ENCODE measurements at regions not wholly inside any gene's neighbourhood (a gene's known extent, or its start where the extent isn't known, plus 50 kb on each side); places are given as distances from the start of the nearest gene placed in this dataset.
"Not testable (repeated sequence)": the region's sequence is repeated elsewhere in the genome, so short reads cannot be mapped to it uniquely, and the experiment has no call there.

DNA sequence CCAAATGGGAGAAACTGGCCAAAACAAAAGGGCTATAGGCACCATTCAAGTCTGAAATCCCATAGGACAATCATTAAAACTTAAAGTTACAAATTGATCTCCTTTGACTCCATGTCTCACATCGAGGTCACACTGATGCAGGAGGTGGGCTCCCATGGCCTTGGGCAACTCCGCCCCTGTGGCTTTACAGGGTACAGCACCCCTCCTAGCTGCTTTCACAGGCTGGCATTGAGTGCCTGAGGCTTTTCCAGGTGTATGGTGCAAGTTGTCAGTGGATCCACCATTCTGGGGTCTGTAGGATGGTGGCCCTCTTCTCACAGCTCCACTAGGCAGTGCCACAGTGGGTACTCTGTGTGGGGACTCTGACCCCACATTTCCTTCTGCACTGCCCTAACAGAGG lies 662.1 kb downstream of the XPNPEP1 start:
- no peak for DNase-seq

DNA sequence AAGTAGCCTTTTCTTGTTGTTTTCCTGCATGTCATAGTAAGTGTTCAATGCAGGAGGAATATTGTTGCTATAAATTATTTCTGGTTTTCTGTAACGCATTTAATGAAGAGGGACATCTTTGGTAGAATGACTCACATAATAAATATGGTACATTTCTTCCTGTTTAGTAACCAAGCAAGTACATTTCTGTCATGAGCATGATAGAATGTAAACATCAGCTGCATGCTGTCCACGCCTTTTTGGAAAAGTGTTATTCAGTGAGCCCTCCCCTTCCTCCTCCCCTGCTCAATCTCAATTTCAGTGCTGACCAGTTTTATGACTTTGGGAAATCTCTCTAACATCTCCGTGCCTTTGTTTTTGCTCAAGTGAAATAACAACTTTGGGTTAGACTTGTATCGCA lies 664.0 kb downstream of the XPNPEP1 start:
- DNase-seq = no peak

DNA sequence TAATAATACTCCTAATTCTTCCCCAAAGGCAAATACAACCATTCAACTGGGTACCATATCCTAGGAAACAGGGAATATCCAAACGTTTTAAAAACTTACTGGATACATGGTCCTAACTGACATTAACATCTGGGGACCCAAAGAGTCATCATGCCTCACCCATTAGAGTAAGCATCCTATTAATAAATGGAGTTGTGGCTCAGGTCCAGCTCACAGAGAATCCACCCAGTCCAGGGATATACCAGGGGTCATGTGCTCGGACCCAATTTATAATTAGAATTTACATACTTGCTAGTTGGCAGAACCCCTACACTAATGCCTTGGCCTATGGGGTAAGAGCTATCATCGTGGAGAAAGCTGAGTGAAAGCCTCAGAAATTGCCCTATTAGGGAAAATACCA lies 670.0 kb downstream of the XPNPEP1 start:
- DNase-seq = no peak

DNA sequence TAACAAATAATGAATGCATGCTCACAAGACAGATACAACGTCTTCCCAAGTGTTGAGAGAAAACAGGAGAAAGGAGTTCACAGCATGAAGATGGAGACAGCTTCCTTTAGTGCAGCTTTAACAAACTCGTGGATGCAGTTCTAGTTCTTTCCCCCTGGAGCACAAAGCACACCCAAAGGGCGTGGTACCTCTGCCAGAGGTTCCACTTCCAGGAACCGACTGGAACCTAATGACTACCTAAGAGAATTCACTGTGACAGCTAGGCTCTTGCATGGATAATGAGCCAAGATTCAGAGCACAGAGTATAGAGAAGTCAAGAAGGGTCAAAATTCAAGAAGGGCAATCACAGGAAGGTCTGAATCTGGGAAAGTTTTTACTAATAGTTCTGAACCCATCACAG lies 673.2 kb downstream of the XPNPEP1 start:
- no peak for DNase-seq

DNA sequence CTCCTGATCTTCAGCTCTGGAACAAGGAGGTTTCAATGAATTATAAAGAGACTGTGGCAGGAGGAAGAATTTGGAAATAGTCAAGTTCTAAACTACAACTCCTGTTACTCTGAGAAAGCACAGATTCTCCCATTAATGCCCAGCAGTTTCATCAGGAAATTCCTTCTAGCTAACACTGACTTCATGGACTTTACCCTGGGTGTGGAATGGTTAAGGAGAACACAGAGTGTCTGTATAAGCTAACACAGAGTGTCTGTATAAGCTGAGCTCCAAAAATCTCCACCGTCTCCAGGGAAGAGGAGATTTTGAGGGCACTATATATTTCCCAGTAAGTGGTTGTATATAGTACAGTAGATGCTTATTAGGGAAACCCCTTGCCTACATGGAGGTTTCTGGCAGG lies 675.5 kb downstream of the XPNPEP1 start:
- no peak for DNase-seq

DNA sequence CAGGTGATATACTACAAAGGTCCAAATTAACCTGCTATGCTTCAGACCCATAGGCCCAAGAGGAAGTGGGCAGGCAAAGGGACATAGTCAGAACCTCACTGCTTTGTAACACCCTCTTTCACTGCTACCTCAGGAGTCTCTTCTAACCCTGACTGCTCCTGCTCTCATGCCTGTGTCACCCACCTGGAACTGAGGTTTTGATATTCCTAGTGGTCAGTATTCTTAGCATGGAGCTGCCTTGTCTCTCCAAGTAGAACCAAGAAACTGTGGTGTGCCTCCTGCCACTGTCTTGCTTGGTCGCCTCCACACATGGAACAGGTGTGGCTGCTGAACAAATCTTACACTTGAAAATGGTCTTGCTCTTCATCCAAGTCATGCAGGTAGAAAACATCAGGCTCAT lies 677.5 kb downstream of the XPNPEP1 start:
- DNase-seq = no peak

DNA sequence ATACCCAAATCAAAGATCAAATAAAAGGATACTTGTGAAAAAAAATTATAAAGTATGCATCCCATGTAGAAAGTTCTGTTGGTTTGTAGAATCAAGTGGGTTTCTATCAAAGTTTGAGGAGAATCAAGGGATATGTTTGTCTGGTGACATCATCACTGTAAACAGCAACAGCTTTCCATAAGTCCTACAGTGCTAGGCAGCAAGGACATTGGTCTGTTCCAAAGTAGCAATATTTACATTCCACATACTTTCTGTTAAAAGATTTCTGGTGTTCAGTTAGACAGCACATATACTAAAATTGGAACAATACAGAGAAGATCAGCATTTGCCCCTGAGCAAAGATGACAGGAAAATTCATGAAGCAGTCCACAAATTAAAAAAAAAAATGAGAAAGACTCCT lies 683.9 kb downstream of the XPNPEP1 start:
- no peak for DNase-seq

DNA sequence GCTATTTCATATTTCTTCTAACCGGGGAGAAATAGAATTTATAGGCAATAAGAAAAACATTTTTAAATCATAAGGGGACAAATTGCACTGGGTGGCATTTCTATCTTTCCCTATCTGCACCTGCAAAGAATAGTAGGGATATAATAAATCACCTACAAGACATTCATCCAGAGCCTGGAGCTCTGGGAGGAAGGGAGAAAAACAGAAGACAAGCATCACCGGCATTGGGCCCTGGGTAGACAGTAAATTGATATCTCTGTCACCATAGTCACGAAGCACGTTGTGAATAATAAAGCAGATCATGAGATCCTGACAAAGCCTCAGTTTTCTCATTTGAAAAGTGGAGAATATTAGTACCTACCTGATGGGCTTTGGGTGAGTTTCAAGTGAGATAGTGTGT lies 685.6 kb downstream of the XPNPEP1 start:
- DNase-seq = no peak

DNA sequence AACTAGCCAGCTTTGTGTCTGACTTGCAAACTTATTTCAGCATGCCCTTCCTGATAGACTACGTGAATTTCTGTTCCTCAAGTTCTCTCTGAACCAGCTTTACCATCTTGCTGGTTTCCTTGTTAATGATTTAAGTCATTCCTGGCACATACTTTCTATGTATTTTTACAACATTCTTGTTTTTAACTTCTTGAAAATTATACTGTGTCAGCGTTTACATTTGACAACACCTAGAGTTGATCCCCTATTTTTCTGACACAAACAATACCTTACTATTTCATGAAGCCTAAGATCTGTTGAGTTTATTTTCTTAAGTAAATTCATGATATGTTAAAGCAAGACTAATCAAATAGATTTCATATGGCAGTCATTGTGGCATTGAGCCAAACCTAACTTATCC lies 686.3 kb downstream of the XPNPEP1 start:
- no peak for DNase-seq

DNA sequence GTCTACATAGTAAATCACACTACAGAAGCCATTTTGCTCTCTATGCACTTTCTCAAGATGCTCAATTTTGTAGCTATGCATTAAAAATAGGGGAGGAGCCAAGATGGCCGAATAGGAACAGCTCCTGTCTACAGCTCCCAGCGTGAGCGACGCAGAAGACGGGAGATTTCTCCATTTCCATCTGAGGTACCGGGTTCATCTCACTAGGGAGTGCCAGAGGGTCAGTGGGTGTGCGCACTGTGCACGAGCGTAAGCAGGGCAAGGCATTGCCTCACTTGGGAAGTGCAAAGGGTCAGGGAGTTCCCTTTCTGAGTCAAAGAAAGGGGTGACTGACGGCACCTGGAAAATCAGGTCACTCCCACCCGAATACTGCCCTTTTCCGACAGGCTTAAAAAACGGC lies 699.8 kb downstream of the XPNPEP1 start:
- not testable (repeated sequence) for DNase-seq

DNA sequence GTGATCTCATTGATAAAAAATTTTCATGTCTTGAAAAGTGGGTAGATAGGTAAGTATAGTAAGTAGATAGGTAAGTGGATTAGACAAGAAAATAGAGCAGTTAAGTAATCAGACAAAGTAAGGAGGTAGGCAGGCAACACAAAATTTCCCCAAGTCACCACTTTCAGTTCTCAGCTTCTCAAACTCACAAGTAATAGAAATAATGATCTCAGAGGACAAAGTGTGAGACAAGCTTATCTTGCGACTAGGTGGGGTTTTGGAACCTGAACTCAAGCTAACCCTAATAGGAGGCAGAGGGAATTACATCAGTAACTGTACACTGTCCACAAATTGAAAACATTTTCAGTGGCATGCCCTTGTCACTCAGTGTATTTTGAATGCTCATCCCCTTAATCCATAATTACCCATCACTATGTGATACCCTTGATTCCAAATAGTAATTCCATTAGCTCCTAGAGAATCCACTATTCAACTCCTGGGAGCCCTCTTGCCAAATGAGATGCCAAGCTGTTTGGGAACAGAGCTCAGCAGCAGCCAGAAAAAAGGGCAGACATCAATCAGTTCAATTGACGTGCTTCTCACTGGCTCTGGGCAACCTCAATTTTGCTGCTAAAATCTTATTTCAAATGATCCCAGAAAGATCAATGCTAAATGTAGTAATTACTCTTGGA lies 703.2 kb downstream of the XPNPEP1 start:
- no peak for DNase-seq

DNA sequence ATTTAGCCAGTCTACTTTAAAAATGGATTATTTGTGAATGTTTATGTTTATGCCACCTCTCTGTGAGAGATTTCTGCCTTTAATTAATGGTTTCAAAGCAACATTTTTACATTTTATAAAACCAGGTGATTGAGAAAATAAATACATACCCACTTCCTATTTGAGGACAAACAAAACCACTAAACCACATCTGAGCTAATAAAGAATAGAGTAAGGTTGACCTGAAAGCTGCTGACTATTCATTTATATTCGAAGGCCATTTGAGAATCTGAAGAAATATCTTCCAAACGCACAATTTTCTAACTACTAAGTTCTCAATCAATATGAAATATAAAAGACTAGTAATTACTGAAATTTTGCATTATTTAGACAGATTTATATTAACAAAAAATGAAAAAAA lies 705.1 kb downstream of the XPNPEP1 start:
- no peak for DNase-seq

DNA sequence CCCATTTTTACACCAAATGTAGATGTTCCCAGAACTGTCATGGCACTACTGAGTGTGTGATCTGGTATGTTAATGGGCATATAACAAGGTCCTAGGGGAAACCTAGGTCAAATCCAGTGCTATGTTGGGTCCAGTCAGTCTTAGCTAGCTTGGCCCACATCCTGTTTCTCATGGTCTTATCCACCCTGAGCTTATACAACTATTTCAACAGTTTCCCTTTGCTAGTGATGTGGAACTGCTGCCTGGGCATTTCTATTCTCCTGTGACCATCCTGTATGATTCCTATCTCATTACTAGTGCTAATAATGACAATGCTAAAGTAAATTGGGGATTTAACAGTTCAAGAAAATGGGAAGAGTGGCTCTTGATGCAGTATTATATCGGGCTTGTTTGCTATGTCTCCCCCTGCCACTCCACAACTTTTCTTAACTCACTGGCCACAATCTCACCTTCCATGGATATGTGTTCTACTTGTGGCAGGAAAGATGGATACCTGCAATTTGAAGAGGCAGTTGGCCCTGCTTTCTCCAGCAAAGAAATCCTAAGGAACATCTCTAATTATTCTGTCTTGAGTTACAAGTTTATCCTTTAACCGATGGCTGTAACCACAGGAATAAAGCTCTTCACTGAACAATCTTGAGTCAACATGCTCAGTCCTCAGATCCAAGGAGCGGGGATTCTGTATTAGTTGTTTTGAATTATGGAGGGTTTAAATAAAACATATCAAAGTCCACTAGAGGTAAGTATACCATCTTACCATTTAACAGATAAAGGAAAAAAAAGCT lies 707.8 kb downstream of the XPNPEP1 start:
- no peak for DNase-seq

DNA sequence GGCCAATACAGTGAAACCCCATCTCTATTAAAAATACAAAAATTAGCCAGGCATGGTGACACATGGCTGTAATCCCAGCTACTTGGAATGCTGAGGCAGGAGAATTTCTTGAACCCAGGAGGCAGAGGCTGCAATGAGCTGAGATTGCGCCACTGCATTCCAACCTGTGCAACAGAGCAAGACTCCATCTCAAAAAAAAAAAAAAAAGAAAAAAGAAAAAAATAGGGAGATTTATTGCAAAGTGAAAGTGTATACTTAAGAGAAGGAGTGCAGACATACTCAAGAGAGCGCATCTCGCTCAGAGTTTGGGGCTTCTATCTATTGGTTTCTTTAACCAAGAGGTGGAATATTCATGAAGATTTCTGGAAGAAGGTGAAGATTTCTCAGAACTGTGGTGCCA lies 708.4 kb downstream of the XPNPEP1 start:
- not testable (repeated sequence) for DNase-seq

DNA sequence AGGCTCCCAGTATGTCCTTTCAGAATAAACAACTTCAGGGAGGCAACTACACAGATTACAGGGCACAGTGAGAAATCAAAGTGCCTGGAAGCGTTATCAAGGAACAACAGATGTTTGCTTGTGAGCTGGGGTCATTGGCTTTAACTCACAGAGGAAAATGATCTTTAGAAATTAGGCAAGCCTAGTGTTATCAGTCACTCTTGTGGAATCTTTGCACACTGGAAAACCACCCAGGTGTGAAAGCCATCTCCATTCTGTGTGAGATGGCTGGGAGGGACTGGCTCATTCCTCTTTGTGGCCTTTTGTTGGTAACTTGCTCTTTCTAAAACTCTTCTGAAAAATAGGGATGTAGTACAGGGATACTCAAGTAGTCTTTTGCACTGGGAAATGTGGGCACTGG lies 716.0 kb downstream of the XPNPEP1 start:
- no peak for DNase-seq

DNA sequence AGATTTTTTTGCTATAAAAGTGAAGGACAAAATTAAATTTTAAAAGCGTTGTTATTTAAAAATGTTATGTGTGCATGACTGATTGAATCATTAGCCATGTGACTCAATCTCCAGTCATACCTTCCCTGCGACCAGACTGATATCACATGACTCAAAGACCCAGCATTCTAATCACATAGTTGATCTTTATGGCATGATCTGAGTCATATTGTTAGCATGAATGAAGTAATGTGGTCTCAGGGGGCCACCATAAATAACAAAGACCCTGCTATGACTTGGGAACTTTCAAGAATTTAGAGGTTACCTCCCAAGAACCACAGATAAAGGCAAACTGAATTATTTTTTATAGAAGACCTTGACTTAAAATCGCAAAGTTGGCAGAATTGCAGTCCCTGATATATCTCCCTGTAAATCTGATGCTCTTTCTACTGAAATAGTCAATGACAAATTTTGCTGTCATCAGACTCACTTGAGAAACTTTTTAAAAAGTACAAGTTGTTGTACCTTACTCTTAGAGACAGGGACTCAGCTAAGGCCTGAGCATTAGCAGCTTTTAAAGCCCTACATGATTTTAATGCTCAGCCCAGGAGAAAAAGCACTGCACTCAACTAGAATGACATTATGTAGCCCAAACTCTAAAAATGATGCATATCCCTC lies 717.3 kb downstream of the XPNPEP1 start:
- no peak for DNase-seq

DNA sequence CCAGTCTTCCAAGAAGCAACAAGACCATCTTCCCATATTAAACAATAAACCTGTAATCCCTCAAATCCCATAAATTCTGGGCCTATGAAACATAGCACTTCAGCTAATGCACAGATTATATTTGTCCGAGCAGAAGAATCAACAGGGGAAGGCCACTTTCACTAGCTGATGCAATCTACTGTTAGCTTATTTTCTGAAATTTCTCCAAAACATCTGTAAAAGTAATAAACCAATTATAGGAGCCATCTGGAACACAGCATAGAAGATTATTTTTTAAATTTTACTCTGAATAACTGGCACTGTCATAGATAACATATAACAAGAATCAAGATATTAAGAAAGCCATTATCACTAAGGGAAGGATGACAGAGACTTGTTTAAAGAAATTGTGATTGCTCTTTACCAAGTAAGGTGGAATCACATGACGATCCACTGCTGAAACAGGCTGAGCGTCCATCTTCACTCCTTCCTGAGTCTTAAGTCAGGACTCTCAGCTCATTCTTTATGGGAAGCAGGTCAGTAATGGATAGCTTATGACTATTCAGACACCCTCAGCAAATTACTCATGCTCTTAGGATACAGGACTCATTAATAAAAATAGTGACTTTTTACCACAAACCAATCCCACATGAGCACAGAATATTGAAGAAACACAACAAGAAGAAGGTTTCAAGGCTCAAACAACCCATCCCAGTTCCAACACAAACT lies 719.5 kb downstream of the XPNPEP1 start:
- DNase-seq = no peak

DNA sequence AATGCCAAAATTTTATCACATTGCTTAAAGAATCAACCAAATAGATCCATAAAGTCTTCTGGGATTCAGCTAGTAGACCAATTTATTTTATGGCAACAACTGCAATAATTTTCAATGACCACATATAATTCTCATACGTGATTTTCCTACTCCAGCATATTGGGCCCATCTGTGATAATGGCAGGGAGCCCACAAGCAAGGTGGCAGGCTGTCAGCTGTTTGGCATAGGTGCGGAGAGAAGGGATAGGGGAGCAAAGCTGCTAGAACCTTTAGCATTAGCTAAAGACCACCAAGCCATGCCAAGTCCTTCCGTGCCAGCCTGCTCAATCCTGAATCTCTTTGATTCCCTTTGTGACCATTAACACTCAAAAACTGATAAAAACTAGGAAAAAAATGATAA lies 721.2 kb downstream of the XPNPEP1 start:
- no peak for DNase-seq

DNA sequence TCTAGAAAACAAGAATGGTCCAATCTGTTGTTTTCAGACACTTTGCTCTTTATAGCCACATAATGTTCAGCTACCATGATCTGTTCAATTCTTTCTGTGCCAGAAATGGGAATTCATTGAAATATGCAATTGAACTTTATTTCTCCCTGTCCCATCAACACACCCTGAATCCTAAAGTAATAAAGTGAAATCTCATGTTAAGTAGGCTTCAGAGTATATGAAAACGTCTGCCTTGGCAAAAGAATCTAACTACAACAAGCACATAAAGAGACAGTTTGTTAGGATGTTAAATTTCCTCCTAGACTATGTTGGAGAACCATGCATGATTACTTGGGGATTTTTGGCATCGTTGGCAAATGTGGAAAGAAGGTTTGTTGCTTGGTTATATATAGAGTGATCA lies 722.7 kb downstream of the XPNPEP1 start:
- no peak for DNase-seq

DNA sequence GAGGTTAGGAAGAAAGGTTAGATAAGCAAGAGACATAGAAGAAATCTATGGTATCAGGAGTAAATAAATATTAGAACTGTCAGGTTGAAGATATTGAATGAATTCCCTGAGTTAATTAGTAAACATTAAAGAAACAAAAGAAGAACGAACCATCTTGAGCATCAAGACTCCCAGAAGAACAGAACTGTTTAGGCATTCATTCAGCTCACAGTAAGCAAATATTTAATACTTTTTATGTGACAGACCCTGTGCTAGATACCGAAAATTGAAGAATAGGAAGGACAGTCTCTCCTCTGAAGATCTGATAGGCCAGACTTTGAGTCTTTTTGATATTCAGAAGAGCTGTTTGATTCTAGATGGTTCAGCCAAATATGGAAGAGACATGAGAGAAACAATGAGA lies 731.5 kb downstream of the XPNPEP1 start:
- DNase-seq = no peak

DNA sequence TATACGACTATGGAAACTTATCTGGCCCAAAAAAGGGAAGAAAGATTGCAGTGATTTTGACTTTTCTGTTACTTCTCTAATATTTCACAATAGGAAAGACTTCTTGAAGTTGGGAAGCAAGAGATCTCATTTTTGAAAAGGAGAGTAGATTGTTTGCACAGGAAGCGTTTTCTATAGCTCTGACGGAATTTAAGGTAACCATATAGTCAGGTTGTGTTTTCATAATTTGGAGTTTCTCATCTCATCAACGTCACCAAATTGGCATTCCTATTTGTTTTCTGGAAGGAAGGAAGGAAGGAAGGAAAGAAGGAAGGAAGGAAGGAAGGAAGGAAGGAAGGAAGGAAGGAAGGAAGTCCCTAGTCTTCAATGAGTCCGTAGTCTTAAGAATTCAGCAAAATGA lies 732.0 kb downstream of the XPNPEP1 start:
- DNase-seq = no peak

DNA sequence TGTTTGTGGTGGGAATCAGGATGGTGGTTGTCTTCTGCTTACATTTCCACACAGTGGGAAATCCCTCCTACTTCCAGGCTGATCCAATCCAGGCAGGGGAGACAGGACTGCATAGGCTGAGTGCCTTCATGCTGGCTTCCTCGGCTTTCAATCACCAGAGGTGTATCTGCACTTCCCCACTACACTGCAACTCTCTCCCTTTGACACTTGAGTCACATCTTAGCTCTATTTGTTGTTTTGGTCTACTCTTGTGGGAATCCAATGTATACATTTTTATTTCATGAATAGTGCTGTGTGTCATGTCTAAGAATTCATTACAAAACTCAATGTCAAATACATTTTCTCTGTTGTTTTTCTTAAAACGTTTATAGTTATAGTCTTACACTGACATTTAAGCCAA lies 735.6 kb downstream of the XPNPEP1 start:
- no peak for DNase-seq

DNA sequence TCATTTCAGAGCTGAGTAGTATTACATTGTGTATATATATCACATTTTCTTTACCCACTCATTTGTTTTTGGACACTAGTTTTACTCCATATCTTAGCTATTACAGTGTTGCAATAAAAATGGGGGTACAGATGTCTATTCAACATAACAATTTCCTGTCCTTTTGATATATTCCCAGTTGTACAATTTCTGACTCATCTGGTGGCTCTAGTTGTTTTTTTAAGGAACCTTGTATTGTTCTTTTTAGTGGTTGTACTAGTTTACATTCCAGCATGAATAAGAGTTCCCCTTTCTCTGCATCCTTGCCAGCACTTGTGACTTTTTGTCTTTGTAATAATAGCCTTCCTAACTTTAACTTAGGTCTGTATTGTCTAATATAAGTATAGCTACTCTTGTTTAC lies 739.9 kb downstream of the XPNPEP1 start:
- no peak for DNase-seq

DNA sequence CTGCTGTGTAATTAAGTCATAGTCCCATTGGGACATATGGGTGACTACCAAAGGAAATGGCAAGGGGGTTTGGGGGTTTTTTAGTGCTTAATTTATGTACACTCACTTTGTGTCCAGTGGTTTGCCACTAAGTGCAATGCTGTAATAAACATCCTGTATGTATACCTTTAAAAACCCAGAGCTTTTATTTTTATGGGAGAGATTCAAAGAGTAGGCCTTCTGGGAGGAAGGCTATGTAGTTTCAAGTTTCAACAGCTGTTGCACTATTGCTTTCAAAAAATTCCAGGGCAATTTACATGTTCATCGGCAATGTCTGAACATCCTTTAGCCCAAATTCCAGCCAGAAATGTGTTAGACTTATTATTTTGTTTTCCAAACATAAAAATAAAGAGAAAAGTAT lies 744.7 kb downstream of the XPNPEP1 start:
- no peak for DNase-seq

Data from CD4-positive, alpha-beta T cell treated with Interleukin-21 for 1 hour (primary cell).